DND-41 (cell line): ENCODE measurements at regions not wholly inside any gene's neighbourhood (a gene's known extent, or its start where the extent isn't known, plus 50 kb on each side); places are given as distances from the start of the nearest gene placed in this dataset.

Source experiments
- ATAC-seq: fragments of 200-7000 bp; cut with Tn5 transposase; 3 replicates; pipeline ENCODE4 v1.9.1; 2021; ENCODE audit warnings: low read depth; ENCODE audit not compliant: insufficient read depth
- DNase-seq: peaks from one replicate; pipeline ENCODE4 v3.0.0-alpha.2; 2020
- H2AFZ ChIP-seq: 2 replicates; pipeline ENCODE4 v1.6.0; 2012; ENCODE audit warnings: low read depth, low read length
- H3K27ac ChIP-seq: 2 replicates; pipeline ENCODE4 v1.5.1; 2012; ENCODE audit warnings: low read length, inconsistent platforms
- H3K27me3 ChIP-seq: fragments of 200-600 bp; sonication (generic); 2 replicates; pipeline ENCODE4 v1.6.0; 2012; ENCODE audit warnings: low read length, mild to moderate bottlenecking, inconsistent platforms; ENCODE audit not compliant: insufficient read depth, poor library complexity
- H3K36me3 ChIP-seq: 2 replicates; pipeline ENCODE4 v1.5.1; 2012; ENCODE audit warnings: low read length, inconsistent platforms; ENCODE audit not compliant: insufficient read depth
- H3K4me1 ChIP-seq: 2 replicates; pipeline ENCODE4 v1.5.1; 2012; ENCODE audit warnings: mild to moderate bottlenecking, low read length; ENCODE audit not compliant: insufficient read depth
- H3K4me2 ChIP-seq: 2 replicates; pipeline ENCODE4 v1.6.0; 2012; ENCODE audit warnings: mild to moderate bottlenecking, moderate library complexity, low read length, inconsistent platforms; ENCODE audit not compliant: insufficient read depth
- H3K4me3 ChIP-seq, 2 experiments: fragments of 200-600 bp in 1 of 2; shearing (Covaris generic) in 1 of 2; 2 replicates each; pipeline ENCODE4 v1.5.1; 2012 to 2016; ENCODE audit warnings: inconsistent platforms in 2 of 2, low read length in 2 of 2, mild to moderate bottlenecking in 2 of 2, low read depth in 1 of 2, moderate library complexity in 1 of 2
- H3K79me2 ChIP-seq: 2 replicates; pipeline ENCODE4 v1.6.0; 2012; ENCODE audit warnings: low read length, inconsistent platforms; ENCODE audit not compliant: insufficient read depth
- H3K9ac ChIP-seq: 2 replicates; pipeline ENCODE4 v1.6.0; 2012; ENCODE audit warnings: low read depth, mild to moderate bottlenecking, inconsistent platforms, low read length, moderate library complexity
- H3K9me3 ChIP-seq: 2 replicates; pipeline ENCODE4 v1.5.1; 2012; ENCODE audit warnings: low read length, moderate library complexity, mild to moderate bottlenecking, inconsistent platforms; ENCODE audit not compliant: insufficient read depth, severe bottlenecking
- H4K20me1 ChIP-seq: 2 replicates; pipeline ENCODE4 v1.6.0; 2012; ENCODE audit warnings: low read length; ENCODE audit not compliant: insufficient read depth
- EZH2 ChIP-seq: IDR thresholded peaks from 3 replicates; pipeline ENCODE4 v1.6.1; 2012; ENCODE audit warnings: borderline replicate concordance, low read depth, mild to moderate bottlenecking, moderate library complexity, low read length, inconsistent platforms; ENCODE audit not compliant: severe bottlenecking
- TF ChIP-seq, protein P1 (sequence below): IDR thresholded peaks from 2 replicates; pipeline ENCODE4 v1.5.1; 2012; ENCODE audit warnings: borderline replicate concordance, low read length, moderate library complexity, mild to moderate bottlenecking; ENCODE audit not compliant: poor library complexity, severe bottlenecking; ENCODE audit errors: extremely low read depth

DNA sequence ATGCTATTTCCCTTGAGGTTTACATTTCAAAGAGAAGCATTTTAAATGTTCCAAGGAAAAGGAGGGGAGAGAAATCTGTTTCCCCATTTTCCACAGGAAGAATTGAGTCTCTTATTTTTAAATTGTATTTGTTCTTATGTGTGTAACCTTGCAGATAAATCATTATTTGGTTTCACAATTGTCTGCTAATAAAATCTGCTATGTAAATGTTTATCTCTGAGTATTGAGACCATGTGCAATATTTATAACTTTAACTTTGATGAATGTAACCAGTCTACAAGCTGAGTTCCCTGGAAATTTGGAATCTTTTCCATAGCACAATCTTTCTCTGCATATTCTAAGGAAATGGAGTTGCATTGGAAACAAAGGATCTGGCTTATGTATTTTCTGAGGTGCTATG lies 209.6 kb downstream of the PTBP2 start:
- no peaks in the 10 kb centered on the region for H3K27me3 ChIP-seq
- no peaks in the 10 kb centered on the region for H3K36me3 ChIP-seq
- H3K9me3 ChIP-seq: no peaks in the 10 kb centered on the region
- H2AFZ ChIP-seq: no peak overlapping the region
- no peak overlapping the region for H3K4me2 ChIP-seq
- no peaks in the 10 kb centered on the region for H3K79me2 ChIP-seq
- no peaks in the 10 kb centered on the region for H4K20me1 ChIP-seq
- TF ChIP-seq EZH2: no peak
- TF ChIP-seq, protein P1, sequence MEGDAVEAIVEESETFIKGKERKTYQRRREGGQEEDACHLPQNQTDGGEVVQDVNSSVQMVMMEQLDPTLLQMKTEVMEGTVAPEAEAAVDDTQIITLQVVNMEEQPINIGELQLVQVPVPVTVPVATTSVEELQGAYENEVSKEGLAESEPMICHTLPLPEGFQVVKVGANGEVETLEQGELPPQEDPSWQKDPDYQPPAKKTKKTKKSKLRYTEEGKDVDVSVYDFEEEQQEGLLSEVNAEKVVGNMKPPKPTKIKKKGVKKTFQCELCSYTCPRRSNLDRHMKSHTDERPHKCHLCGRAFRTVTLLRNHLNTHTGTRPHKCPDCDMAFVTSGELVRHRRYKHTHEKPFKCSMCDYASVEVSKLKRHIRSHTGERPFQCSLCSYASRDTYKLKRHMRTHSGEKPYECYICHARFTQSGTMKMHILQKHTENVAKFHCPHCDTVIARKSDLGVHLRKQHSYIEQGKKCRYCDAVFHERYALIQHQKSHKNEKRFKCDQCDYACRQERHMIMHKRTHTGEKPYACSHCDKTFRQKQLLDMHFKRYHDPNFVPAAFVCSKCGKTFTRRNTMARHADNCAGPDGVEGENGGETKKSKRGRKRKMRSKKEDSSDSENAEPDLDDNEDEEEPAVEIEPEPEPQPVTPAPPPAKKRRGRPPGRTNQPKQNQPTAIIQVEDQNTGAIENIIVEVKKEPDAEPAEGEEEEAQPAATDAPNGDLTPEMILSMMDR: no peak
- no peak overlapping the region for H3K27ac ChIP-seq
- H3K9ac ChIP-seq: no peak overlapping the region
- ATAC-seq (no peak), DNase-seq (no peak)
- no peaks in the 10 kb centered on the region for H3K4me1 ChIP-seq
- no peak overlapping the region for H3K4me3 ChIP-seq

DNA sequence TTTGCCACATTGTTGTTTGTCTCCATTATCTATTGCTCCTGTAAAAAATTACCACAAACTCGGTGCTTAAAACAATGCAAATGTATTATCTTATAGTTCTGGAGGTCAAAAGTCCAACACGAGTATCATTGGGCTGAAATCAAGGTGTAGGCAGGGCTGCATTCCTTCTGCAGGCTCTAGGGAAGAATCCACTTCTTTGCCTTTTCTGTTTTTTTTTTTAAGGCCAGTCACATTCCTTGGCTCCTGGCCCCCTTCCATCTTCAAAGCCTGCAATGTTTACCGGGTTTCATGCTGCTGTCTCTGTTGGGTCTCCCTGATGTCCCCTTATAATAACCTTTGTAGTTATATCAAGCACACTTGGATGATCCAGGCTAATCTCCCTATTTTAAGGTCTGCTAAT lies 212.7 kb downstream of the PTBP2 start:
- no peak overlapping the region for H3K9ac ChIP-seq
- H2AFZ ChIP-seq: no peak overlapping the region
- no peaks in the 10 kb centered on the region for H3K79me2 ChIP-seq
- no peak overlapping the region for H3K4me3 ChIP-seq
- H4K20me1 ChIP-seq: no peaks in the 10 kb centered on the region
- ATAC-seq (no peak), DNase-seq (no peak)
- H3K4me2 ChIP-seq: no peak overlapping the region
- no peaks in the 10 kb centered on the region for H3K27me3 ChIP-seq
- no peaks in the 10 kb centered on the region for H3K9me3 ChIP-seq
- TF ChIP-seq EZH2: no peak
- TF ChIP-seq, protein P1: no peak
- no peaks in the 10 kb centered on the region for H3K36me3 ChIP-seq
- H3K4me1 ChIP-seq: no peaks in the 10 kb centered on the region
- no peak overlapping the region for H3K27ac ChIP-seq

DNA sequence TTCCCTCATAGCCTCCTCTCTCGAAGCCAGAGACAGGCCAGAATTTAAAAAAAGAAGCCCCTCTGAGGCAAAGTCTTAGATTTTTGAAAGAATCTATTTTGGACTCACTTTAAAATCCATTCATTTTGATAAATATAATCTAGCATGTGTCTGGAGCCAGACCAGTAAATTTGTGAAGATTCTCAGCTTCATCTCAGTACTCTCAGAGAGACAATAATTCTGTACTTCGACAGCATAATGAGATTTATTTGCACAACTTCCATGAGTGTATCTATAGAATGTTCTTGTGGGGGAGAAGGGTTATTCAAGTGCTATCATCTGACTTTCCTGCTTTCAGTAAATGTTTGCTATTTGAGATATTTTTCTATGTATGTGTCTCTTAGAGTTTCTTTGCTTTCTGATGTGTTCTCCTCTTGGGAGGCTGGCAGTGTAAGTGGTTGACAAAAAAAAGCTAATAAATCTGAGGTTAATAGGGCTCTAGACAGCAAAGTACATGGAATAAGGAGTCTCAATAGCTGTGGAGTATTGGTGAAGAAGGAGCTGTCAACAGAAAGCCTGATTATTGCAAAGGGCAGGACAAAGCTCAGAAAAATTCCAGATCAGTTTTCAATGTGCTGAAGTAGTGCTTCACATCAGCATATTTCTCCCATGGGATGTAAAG lies 223.0 kb downstream of the PTBP2 start:
- Histone ChIP-seq H3K27me3 (no peaks in the 10 kb centered on the region), H3K4me2 (no peak overlapping the region), H3K4me3 (no peak overlapping the region), H3K79me2 (no peaks in the 10 kb centered on the region), H3K9me3 (no peaks in the 10 kb centered on the region), H2AFZ (no peak overlapping the region), H3K4me1 (no peaks in the 10 kb centered on the region), H3K9ac (no peak overlapping the region), H3K36me3 (no peaks in the 10 kb centered on the region), H4K20me1 (no peaks in the 10 kb centered on the region), H3K27ac (no peak overlapping the region)
- TF ChIP-seq EZH2: no peak
- TF ChIP-seq, protein P1: no peak
- DNase-seq (no peak), ATAC-seq (no peak)
